HUES6 (cell line): ENCODE measurements at regions not wholly inside any gene's neighbourhood (a gene's known extent, or its start where the extent isn't known, plus 50 kb on each side); places are given as distances from the start of the nearest gene placed in this dataset.
"Not testable (repeated sequence)": the region's sequence is repeated elsewhere in the genome, so short reads cannot be mapped to it uniquely, and the experiment has no call there.

Source experiments
- H3K27ac ChIP-seq: 2 replicates; pipeline ENCODE4 v1.7.0; 2013; ENCODE audit warnings: low read depth, mild to moderate bottlenecking, low read length, inconsistent platforms
- H3K27me3 ChIP-seq: 2 replicates; pipeline ENCODE4 v1.6.1; 2013; ENCODE audit warnings: low read length; ENCODE audit not compliant: control insufficient read depth, insufficient read depth
- H3K36me3 ChIP-seq: 2 replicates; pipeline ENCODE4 v1.6.1; 2013; ENCODE audit warnings: low read length; ENCODE audit not compliant: control insufficient read depth, insufficient read depth
- H3K4me1 ChIP-seq: 2 replicates; pipeline ENCODE4 v1.6.1; 2013; ENCODE audit warnings: low read length; ENCODE audit not compliant: control insufficient read depth, insufficient read depth
- H3K4me3 ChIP-seq: 2 replicates; pipeline ENCODE4 v1.5.1; 2013; ENCODE audit warnings: low read depth, low read length
- H3K9ac ChIP-seq: one replicate; pipeline ENCODE4 v1.6.1; 2013; ENCODE audit warnings: mild to moderate bottlenecking, low read length
- H3K9me3 ChIP-seq: 2 replicates; pipeline ENCODE4 v1.6.1; 2013; ENCODE audit warnings: low read depth, low read length; ENCODE audit not compliant: control insufficient read depth, insufficient read depth

DNA sequence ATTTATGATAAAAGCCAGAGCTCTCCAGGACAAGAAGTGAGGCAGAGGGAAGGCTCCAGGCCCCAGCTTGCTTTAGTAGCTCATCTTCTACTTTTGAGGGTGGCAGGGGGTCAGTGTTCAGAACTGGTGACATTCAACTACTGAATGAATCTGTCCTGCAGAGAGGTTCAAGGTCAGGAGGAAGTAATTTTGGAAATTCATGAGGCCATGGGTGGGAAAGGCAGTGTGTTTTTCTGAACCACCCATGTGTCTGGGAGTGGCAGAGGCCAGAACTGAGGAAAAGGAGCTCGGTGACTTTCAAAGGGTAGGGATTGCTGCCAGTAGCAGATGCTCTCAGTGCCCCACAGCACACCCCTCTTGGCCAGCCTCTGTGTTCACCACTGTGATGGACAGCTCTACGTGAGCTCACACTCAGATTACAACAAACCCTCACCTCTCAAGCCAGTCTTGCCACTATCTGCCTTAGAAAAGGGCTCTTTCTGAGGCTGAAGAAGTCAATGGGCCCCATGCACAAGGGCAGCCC is 571.2 kb downstream of the RAB28 start:
- Histone ChIP-seq H3K36me3 (no peaks in the 10 kb centered on the region), H3K27me3 (no peaks in the 10 kb centered on the region), H3K27ac (no peak overlapping the region), H3K4me1 (no peaks in the 10 kb centered on the region), H3K9me3 (peaks cover 2% of the 10 kb centered on the region), H3K4me3 (no peak overlapping the region), H3K9ac (no peak overlapping the region)

DNA sequence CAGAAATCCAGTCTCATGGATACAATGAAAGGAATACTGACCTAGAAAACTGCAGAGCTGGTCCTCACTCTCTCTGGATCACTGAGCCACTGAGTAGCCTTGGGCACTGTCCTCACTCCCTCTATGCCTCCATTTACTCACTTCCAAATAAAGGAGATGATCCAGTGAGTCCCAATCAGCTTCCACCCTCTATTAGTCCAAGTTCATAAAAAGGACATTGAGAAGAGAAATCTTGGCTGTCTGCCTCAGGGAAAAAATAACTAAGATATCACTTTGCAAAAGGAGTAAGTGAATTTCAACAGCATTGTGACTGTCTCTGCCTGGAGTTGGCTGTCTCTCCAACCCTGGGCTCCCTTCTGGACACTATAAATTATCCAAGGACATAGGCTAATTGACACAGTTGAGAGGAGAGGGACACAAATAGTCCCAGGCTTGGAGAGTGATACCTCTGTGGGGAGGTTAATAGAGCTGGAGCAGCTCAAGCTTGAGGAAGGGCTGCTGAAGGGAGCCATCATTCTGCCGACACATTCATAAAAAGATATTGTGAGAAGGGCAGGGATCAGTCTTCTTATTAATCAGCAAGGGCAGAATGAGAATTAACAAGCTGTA is 572.3 kb downstream of the RAB28 start:
- Histone ChIP-seq H3K27me3 (no peaks in the 10 kb centered on the region), H3K9ac (no peak overlapping the region), H3K27ac (no peak overlapping the region), H3K4me1 (no peaks in the 10 kb centered on the region), H3K4me3 (no peak overlapping the region), H3K36me3 (no peaks in the 10 kb centered on the region), H3K9me3 (peaks cover 2% of the 10 kb centered on the region)

DNA sequence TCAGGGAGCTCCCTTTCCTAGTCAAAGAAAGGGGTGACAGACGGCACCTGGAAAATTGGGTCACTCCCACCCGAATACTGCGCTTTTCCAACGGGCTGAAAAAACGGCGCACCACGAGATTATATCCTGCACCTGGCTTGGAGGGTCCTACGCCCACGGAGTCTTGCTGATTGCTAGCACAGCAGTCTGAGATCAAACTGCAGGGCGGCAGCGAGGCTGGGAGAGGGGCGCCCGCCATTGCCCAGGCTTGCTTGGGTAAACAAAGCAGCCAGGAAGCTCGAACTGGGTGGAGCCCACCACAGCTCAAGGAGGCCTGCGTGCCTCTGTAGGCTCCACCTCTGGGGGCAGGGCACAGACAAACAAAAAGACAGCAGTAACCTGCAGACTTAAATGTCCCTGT is 580.5 kb downstream of the RAB28 start:
- H3K27me3 ChIP-seq, H3K9ac ChIP-seq, H3K27ac ChIP-seq, H3K4me3 ChIP-seq, H3K36me3 ChIP-seq, H3K9me3 ChIP-seq, H3K4me1 ChIP-seq: not testable (repeated sequence)

- Histone ChIP-seq H3K4me3 (no peak overlapping the region), H3K4me1 (peaks cover 5% of the 10 kb centered on the region; the same call in 1 of the 2 replicates), H3K27ac (no peak overlapping the region), H3K9ac (no peak overlapping the region), H3K27me3 (no peaks in the 10 kb centered on the region), H3K9me3 (no peaks in the 10 kb centered on the region), H3K36me3 (no peaks in the 10 kb centered on the region)
These were observed 581.4 kb downstream of the RAB28 start for GRCh38 chr4:12902735-12903134.

DNA sequence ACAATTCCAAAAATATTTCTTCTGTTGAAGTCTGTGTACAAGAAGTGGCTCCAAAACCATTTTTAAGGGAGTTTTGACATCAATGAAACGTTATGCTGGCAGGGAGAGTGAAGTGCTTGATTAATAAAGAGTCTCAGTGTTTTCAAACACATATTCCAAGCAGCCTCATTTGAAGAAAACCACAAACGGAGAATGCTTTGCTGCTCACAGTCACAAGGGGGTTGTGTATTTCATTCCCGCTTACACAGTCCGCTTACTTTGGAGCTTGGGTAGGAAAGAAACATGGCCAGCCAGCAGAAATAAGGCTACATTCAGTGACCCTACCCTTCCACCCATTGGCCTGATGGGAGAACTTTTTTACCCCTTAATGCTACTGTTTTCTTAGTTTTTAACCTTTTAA is 586.2 kb downstream of the RAB28 start:
- Histone ChIP-seq H3K36me3 (no peaks in the 10 kb centered on the region), H3K9me3 (no peaks in the 10 kb centered on the region), H3K4me3 (no peak overlapping the region), H3K27me3 (no peaks in the 10 kb centered on the region), H3K4me1 (peaks cover 5% of the 10 kb centered on the region; the same call in 1 of the 2 replicates), H3K9ac (no peak overlapping the region), H3K27ac (no peak overlapping the region)

GRCh38 chr4:12894062-12894461 is 590.1 kb downstream of the RAB28 start:
- Histone ChIP-seq H3K4me1 (no peaks in the 10 kb centered on the region), H3K4me3 (no peak overlapping the region), H3K36me3 (no peaks in the 10 kb centered on the region)

GRCh38 chr4:12889054-12889453 is 595.1 kb downstream of the RAB28 start:
- no peaks in the 10 kb centered on the region for H3K36me3 ChIP-seq
- no peak overlapping the region for H3K9ac ChIP-seq
- no peaks in the 10 kb centered on the region for H3K9me3 ChIP-seq
- no peak overlapping the region for H3K27ac ChIP-seq
- no peak overlapping the region for H3K4me3 ChIP-seq
- peaks cover 8% of the 10 kb centered on the region; the same call in 1 of the 2 replicates for H3K4me1 ChIP-seq
- H3K27me3 ChIP-seq = no peaks in the 10 kb centered on the region

More at GRCh38 chr4:12894062-12894461, 590.1 kb downstream of the RAB28 start:
- Histone ChIP-seq H3K9me3 (no peaks in the 10 kb centered on the region), H3K27ac (no peak overlapping the region), H3K9ac (no peak overlapping the region), H3K27me3 (no peaks in the 10 kb centered on the region)

DNA sequence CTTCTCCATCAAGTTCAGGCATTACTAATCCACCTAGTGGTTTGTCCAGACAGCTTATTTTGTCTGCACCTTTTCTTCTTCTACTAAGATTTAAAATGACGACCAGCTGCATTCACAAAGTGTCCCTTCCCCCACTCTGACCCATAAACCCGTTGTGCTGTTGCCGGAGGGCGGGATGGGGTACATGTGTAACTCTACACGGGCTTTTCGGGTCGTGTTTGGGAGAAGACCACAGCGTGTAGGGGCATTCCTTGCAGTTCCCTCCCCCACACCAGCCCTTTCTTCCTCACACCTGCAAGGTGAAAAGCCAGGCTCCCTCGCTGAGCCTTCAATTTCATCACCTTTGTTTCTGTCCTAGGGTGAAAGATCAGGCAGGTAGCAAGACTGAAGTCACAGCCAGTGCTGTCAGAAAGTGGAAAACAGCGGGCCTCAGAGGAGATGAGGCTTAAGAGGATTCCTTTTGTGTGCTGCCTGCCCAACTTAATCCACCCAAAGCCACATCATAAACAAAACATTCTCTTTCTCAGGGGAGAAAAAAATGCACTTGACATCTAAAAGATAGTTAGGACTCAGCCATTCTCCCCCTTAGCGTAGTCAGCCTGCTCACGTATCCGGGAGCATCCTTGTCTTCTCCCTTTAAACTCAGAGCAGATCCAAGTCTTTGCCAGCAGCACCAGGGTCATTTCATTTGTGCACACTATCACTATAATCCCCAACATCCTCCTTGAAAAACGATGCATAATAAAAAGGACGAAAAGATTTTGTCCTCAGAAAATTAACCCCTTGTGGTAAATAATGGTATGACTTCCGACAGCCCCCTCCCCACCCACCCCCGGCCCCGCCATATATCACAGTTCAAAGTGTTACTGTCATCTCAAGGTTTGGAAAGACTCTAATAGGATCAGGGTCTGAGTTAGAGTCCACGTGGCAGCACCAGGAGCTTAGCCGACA is 599.0 kb downstream of the RAB28 start:
- Histone ChIP-seq H3K36me3 (no peaks in the 10 kb centered on the region), H3K4me3 (no peak overlapping the region), H3K9me3 (0 out of 2 replicates have a peak, but pooled peaks cover 3% of the 10 kb centered on the region), H3K27ac (no peak overlapping the region), H3K27me3 (no peaks in the 10 kb centered on the region), H3K9ac (no peak overlapping the region), H3K4me1 (peaks cover 8% of the 10 kb centered on the region; the same call in 1 of the 2 replicates)

DNA sequence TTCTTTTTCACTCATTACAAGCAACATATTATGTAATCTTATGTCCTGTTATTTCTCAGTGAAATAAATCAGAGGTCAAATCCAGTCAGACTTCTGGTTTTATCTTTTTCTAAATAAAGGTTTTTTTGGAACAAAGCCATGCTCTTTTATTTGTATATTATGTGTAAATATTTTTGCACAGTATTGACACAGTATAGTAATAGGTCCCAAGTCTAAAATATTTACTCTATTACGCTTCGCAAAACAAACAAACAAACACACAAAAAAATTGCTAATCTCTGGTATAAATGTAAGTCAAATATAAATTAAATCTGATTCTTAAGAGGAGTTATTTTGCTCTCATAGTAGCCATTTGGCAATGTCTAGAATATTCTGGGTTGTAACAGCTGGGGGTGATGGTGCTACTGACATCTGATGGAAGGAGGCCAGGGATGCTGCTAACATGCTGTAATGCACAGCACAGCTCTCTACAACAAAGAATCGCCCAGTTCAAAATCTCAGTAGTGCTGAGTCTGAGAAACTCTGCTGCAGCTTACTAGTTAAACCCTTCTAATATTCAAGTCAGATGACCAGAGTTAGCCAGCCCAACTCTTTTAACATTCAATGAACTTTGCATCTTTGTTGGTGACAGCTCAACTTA is 602.1 kb downstream of the RAB28 start:
- H3K4me3 ChIP-seq = no peak overlapping the region
- H3K27me3 ChIP-seq = no peaks in the 10 kb centered on the region
- H3K27ac ChIP-seq = no peak overlapping the region
- H3K4me1 ChIP-seq = peaks cover 8% of the 10 kb centered on the region; the same call in 1 of the 2 replicates
- H3K9ac ChIP-seq = no peak overlapping the region
- 0 out of 2 replicates have a peak, but pooled peaks cover 3% of the 10 kb centered on the region for H3K9me3 ChIP-seq
- H3K36me3 ChIP-seq = no peaks in the 10 kb centered on the region

DNA sequence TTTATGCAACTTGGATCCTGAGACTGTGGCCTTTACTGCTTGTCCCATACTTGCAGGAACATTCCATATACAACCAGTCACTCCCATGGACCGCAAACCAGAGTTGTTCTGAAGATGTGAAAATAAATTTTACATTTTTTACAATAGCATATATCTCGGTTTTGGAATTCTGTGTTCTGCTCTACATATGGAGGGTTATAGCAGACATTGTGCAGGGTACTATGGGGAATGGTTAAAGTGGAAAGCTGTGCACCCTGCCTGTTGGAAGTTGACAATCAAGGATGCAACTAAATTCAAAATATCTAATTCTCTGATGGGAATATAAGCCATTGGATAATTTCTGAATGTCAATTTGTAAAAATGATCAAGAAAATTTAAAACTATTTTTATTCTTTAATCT is 603.3 kb downstream of the RAB28 start:
- H3K4me3 ChIP-seq = no peak overlapping the region
- no peaks in the 10 kb centered on the region for H3K36me3 ChIP-seq
- no peak overlapping the region for H3K9ac ChIP-seq
- H3K9me3 ChIP-seq = 0 out of 2 replicates have a peak, but pooled peaks cover 3% of the 10 kb centered on the region
- H3K27me3 ChIP-seq = no peaks in the 10 kb centered on the region
- H3K4me1 ChIP-seq = peaks cover 8% of the 10 kb centered on the region; the same call in 1 of the 2 replicates
- no peak overlapping the region for H3K27ac ChIP-seq
